NCI-H69 (cell line): ENCODE measurements at regions not wholly inside any gene's neighbourhood (a gene's known extent, or its start where the extent isn't known, plus 50 kb on each side); places are given as distances from the start of the nearest gene placed in this dataset.
"Not testable (repeated sequence)": the region's sequence is repeated elsewhere in the genome, so short reads cannot be mapped to it uniquely, and the experiment has no call there.

Experiments used
- DNase-seq: peaks from one replicate; lab custom pipeline; 2025; lab: John Stamatoyannopoulos, UW

DNA sequence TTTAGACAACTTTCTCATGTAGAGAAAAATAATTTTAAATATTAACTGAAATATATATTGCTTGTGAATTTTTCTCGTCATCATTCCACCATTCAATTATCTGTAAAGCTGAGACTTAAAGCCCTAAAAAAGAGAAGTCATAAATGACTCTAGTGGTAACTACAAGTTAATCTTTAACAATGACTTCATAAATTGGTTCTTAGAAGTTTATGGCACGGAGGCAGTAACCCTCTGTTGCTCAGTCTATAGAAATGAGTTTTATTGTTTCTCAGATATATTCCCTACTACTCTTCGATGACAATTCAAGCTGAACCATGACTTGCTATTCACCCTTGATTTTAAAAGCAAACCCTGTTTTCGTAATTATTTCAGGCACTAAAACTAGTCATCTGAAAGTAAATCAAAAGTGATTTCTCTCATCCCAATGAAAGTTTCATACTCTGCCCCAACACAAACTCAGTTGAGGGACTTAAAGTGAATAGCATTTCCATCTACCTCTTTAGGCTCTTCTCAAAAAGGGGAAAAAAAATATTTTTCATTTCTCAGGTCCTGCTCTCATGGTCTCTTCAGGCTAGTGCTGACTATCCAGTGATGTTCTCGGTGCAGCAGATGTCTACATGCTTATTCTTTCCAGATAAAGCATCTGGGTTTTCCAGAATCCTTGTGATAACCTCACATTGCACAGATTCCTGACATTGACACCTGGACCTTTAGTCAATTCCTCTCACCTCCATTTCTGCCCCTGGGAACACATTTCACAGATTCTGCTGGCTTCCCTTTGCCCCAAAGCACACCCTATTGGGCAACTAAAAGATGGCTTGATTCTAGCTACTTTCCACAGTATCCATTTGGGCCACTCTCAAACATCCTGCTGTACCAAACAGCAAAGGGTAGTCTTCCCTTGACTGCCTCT is 207.8 kb upstream of the LRATD1 start:
- no peak for DNase-seq

DNA sequence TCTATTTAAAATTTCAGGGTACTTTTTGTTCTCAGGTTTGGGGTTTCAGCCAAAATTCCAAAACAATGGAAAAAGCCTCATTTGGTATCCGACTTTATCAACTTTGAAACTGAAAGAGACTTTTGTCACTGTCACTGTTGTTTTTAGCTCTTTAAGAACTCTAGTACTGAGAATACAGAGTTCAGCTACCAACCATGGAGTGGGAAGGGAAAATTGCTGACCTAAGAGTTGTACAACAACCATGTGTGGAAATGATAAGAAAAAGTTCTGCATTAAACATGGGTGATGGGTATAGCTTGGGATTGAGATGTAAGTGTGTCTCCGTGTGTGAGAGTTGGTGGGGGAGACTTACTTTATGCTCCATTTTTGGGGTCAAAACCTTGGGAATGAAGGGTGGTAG is 206.6 kb upstream of the LRATD1 start:
- DNase-seq: no peak

DNA sequence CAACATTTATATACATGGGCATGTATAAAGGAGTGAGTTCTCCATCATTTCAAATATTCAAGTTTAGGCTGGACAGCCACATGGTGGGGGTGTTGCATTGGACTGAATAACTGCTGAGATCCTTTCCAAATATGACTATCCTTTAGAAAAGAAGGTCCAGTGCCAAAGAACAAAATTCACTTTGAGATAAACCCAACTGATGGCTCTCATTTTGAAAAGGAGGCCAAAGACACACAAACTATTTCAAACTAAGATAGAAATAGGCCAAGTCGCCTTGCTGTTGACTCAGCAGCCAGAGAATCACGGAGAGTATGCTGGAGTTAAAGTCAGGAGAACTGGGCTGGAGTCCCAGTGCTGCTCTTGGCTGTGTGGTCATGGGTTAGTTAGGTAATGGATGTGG is 204.5 kb upstream of the LRATD1 start:
- DNase-seq: no peak

DNA sequence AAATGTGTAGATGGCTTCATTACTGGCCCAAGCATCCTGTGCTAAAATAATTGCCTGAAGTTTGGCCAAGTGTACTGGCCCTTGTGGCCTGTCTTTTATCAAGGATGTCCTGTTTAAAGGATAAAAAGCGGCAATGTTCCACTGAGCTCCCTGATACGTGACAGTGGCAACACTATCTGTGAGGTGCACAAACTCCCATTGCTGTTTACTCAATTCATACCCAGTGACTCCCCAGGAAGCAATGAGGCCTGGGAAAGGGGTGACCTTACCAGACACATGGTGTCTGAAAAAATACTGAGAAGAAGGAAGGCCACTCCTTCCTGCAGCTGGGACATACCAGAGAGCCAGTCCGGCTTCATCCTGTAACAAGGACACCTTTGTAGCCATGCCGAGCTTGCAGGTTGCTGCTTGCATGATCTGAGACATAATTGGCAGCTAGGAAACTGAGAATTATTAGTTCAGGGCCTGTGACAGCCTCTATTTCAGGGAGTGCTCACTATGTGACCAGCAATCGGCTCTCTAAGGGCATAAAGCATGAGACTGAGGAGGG is 198.5 kb upstream of the LRATD1 start:
- no peak for DNase-seq

DNA sequence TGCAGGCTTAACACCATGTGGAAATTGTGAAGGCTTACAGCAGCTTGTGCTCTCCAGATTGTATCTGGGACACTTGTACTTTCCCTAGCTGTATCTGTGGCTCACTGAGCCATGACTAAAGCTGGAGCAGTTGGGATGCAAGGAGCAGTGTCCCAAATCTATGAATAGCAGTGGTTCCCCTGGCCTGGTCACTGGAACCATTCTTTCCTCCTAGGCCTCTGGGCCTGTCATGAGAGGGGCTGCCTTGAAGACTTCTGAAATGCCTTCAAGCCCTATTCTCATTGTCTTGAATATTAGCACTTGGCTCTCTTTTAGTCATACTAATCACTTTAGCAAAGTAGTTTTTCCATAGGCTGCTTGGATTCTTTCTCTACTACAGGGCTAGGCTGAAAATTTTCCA is 186.8 kb upstream of the LRATD1 start:
- DNase-seq: no peak

GRCh38 chr2:14448340-14448739 is 184.2 kb upstream of the LRATD1 start:
- no peak for DNase-seq

DNA sequence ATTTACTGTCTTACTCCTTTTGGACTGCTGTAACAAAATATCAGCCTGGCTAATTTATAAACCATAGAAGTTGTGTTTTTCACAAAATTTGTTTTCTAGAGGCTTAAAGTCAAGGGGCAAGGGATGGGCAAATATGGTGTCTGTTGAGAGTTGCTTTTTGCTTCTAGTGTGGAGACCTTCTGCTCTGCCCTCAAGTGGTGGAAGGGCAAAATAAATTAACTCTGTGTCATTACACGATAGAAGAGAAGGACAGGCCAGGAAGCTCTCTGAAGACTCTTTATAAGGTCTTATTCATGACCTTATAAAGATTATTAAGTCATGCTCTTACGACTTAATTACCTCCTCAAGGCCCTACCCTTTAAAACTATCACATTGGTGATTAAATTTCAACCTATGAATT is 181.2 kb upstream of the LRATD1 start:
- DNase-seq: peak; percentile 16

DNA sequence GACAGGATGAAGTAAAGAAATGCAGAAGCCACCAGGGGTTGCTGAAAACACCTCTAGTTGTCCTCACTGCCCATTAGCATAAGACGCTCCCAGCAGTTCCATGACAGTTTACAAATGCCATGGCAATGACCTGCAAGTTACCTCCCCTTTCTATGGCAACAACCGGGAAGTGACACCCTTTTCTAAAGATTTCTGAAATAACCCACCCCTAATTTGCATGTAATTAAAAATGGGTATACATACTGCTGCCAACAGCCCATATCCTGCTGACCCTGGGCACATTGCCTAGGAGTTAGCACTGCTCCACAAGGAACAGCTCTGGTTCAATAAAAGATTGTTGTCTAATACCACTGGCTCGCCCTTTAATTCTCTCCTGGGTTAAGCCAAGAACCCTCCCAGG is 178.3 kb upstream of the LRATD1 start:
- DNase-seq: peak; percentile 58

- no peak for DNase-seq
Measured at GRCh38 chr2:14459786-14460325, 172.7 kb upstream of the LRATD1 start.

- DNase-seq: no peak
Measured at GRCh38 chr2:14475994-14476393, 156.5 kb upstream of the LRATD1 start.

- no peak for DNase-seq
Measured at GRCh38 chr2:14479486-14479885, 153.0 kb upstream of the LRATD1 start.

DNA sequence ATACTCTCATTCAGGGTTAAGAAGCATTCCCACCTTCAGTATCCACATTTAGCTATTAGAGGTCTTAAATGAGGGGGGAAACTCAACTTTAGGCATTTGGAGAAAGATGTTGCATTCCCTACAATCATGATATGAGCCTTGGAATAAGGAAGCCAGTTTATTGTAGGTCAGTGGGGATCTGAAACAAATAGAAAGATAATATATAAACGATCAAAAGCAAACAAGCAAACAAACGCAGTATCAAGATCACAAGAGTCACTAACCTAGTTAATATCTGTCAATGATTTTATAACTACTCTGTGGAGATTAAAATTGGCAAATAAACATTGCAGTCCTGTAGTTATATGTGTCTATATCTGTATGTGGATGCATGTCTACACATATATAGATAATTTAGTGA is 152.4 kb upstream of the LRATD1 start:
- no peak for DNase-seq

- no peak for DNase-seq
Measured at GRCh38 chr2:14480906-14481305, 151.6 kb upstream of the LRATD1 start.

DNA sequence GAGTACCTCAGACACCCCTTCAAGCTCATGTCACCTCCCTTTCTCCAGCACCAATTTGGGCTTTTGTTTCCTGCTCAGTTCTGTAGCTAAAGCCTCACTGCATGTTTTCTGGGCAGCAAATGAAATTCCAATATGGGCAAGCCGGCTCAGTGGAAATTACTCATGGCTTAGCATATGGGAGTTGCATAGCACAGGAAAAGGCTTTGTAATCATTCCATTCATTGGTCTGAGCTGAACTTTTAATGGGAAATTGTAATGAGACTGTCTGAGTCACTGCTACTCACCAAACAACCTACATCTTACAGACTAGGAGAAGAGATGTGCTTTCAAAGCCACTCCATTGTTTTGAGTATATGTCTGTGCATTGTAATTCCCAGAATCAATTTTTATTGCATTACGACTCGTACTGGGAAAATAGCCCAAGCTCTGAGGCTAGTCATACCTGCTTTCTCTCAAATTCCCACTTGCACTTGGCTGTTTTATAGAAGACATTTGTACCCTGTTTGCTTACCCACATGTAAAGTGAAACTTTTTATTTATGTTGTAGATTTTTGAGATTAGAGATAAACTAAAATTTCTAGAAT is 139.5 kb upstream of the LRATD1 start:
- DNase-seq: no peak

DNA sequence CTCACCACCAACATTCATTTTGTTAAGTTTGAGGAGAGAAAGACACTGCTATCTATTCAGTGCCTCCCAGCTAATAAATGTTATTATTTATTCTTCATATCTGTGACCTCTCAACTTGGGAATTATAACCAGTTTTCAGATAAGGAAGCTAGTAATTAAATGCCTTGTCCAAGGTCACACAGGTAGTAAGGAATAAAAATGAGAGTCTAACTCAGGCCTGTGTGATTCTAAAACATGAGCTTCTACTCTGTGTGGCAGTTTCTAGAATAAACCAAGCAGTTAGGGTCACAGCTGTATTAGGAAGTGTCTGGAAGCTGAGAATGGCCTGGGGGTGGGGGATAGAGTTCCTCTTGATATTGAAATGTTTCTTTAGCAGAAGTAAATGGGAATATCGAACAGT is 137.8 kb upstream of the LRATD1 start:
- no peak for DNase-seq

- no peak for DNase-seq
Measured at GRCh38 chr2:14501061-14501460, 131.5 kb upstream of the LRATD1 start.

GRCh38 chr2:14506955-14507354 is 125.6 kb upstream of the LRATD1 start:
- not testable (repeated sequence) for DNase-seq

DNA sequence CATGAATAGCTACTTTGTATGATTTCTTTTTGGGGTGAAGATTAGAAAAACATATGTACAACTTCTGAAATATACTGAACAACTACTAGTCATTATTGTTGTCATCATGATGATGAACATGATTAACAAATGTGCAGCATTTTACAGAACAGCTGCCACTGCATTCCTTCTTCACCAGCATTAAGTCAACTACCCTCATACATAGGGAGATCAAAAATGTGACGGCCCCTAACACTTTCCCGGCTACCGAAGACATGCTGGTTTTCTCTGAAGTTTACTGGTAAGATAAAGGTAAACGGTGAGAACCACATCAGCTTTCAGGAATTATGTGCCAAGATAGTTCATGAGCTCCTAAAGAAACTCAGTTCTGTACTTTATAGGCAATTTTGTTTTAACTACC is 121.0 kb upstream of the LRATD1 start:
- no peak for DNase-seq

GRCh38 chr2:14513903-14514302 is 118.6 kb upstream of the LRATD1 start:
- DNase-seq: no peak

DNA sequence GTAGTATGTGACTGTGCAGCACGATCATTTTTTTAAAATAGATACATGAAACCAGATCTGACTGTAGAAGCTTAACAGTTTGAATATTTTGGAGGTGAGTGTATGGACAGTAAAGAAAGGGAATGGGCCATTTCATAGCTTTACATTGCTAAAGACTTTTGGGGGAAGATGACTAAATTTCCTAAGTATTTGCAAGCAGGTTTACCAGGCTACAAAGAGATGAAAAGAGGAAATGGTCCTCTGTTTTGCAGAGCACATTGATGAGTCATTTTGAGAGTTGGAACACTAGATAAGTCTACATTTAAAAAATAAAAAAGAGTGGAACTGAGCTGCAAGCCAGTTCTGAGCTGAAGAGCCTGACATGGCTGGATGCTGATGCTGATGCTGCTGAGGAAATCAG is 115.7 kb upstream of the LRATD1 start:
- DNase-seq: no peak

DNA sequence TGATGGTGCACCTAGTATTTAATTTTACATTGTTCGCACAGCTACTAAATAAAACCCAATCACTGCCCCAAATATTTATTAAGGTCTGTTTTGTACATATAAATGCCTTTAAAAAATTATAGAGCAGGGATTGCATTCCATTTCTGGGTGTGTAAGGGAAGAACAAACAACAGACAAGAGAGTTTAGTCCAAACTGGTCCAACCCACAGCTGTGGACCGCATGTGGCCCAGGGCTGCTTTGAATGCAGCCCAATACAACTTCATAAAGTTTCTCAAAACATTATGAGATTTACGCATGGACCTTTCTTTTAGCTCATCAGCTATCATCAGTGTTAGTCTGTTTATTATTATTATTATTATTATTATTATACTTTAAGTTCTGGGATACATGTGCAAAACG is 114.8 kb upstream of the LRATD1 start:
- DNase-seq: no peak

DNA sequence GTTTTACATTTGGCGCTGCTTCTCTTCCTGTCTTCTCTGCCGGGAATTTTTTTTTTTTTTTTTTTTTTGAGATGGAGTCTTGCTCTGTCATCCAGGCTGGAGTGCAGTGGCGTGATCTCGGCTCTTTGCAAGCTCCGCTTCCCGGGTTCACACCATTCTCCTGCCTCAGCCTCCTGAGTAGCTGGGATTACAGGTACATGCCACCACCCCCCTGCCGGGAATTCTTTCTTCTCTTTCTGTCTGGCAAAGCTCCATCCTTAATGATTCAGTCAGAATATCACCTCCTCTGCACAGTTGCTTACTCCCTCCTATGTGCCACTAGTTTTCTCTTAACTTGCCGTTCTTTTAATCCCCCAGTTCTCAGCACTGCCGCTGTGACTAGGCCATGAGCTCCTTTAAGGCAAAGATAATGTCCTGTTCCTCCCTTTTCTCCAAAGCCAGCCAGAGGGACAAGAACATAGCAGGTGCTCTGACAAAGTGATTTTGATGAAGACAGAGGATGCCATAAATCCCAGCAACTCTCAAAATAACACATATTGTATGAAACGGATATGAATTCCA is 112.1 kb upstream of the LRATD1 start:
- DNase-seq: no peak
